ENCODE measurements at regions not wholly inside any gene's neighbourhood (a gene's known extent, or its start where the extent isn't known, plus 50 kb on each side); places are given as distances from the start of the nearest gene placed in this dataset.

- no peaks in the 10 kb centered on the region for H3K36me3 Mint-ChIP-seq (ENCODE audit: low read depth)
- TF ChIP-seq ETS1 (IDR thresholded peaks at IDR 0.05), result no peak
- no peak for TF ChIP-seq ZNF462 (CRISPR knock-in tag; IDR thresholded peaks at IDR 0.05)
- TF ChIP-seq REST (IDR thresholded peaks at IDR 0.05; ENCODE audit: unreplicated experiment), result no peak
- H3K27me3 Mint-ChIP-seq (ENCODE audit: insufficient read depth, low read depth, poor library complexity), result peaks cover 3% of the 10 kb centered on the region
- Histone ChIP-seq H4K20me1 (replicated peaks; ENCODE audit: insufficient read depth) (no peaks in the 10 kb centered on the region), H3K4me1 (ENCODE audit: insufficient read depth) (no peaks in the 10 kb centered on the region), H3K27ac (ENCODE audit: low read depth) (no peak overlapping the region), H3K79me2 (replicated peaks; ENCODE audit: insufficient read depth) (no peaks in the 10 kb centered on the region), H3K4me2 (no peak overlapping the region), H3K36me3 (ENCODE audit: insufficient read depth) (no peaks in the 10 kb centered on the region), H3F3A (replicated peaks; ENCODE audit: low read depth) (no peaks in the 10 kb centered on the region), H2AFZ (0 out of 2 replicates have a peak overlapping the region, but pooled peaks have one; percentile 28), H3K27me3 (ENCODE audit: insufficient read depth) (no peaks in the 10 kb centered on the region), H3K4me3 (no peak overlapping the region), H3K9me2 (ENCODE audit: insufficient read depth) (0 out of 2 replicates have a peak, but pooled peaks cover 8% of the 10 kb centered on the region)
- DNase-seq (ENCODE audit: low spot score) (no peak), ATAC-seq (no peak)
- H3K27ac Mint-ChIP-seq, result no peak overlapping the region
- no peak overlapping the region for H3K4me3 Mint-ChIP-seq
- H3K4me1 Mint-ChIP-seq, result peaks cover 1% of the 10 kb centered on the region; the same call in 2 of the 3 replicates
- no peaks in the 10 kb centered on the region for H3K9me3 Mint-ChIP-seq
Measured at GRCh38 chr1:174105086-174105485, 54.2 kb upstream of the RABGAP1L start.

Data from GM23338 (cell line).